GM12874 (cell line): ENCODE measurements at regions not wholly inside any gene's neighbourhood (a gene's known extent, or its start where the extent isn't known, plus 50 kb on each side); places are given as distances from the start of the nearest gene placed in this dataset.

Experiments
- TF ChIP-seq, protein P1 (sequence below): IDR thresholded peaks from 2 replicates; pipeline ENCODE4 v1.5.1; 2011; ENCODE audit warnings: low read depth, mild to moderate bottlenecking, control low read depth, low read length, moderate library complexity; ENCODE audit not compliant: insufficient read depth

GRCh38 chr2:66633631-66634030, 198.7 kb downstream of the MEIS1 start:
- TF ChIP-seq, protein P1, sequence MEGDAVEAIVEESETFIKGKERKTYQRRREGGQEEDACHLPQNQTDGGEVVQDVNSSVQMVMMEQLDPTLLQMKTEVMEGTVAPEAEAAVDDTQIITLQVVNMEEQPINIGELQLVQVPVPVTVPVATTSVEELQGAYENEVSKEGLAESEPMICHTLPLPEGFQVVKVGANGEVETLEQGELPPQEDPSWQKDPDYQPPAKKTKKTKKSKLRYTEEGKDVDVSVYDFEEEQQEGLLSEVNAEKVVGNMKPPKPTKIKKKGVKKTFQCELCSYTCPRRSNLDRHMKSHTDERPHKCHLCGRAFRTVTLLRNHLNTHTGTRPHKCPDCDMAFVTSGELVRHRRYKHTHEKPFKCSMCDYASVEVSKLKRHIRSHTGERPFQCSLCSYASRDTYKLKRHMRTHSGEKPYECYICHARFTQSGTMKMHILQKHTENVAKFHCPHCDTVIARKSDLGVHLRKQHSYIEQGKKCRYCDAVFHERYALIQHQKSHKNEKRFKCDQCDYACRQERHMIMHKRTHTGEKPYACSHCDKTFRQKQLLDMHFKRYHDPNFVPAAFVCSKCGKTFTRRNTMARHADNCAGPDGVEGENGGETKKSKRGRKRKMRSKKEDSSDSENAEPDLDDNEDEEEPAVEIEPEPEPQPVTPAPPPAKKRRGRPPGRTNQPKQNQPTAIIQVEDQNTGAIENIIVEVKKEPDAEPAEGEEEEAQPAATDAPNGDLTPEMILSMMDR = no peak

- TF ChIP-seq, protein P1 = no peak
These were observed 199.9 kb downstream of the MEIS1 start for GRCh38 chr2:66634784-66635183.

- TF ChIP-seq, protein P1 = no peak
These were observed 206.8 kb downstream of the MEIS1 start for GRCh38 chr2:66641685-66642084.

GRCh38 chr2:66649006-66649405, 214.1 kb downstream of the MEIS1 start:
- TF ChIP-seq, protein P1 = no peak

DNA sequence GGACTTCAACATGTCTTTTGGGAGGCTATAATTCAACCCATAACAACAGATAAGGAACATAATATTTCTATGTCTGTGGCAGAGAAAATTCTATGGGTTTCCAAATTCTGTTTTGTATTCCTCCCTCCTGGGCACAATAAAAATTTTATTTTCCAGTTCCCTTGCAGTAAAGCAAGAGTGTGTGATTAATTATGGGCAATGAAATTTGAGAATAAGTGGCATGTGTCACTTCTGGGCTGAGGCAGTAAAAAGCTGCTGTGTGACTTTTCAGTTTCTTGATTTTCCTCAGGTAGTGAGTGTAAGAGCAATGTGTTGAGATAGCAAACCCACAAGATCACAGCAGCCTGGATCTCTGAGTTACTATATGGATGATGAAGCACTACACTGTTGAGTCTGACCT, 216.4 kb downstream of the MEIS1 start:
- TF ChIP-seq, protein P1 = no peak

GRCh38 chr2:66660804-66661203, 225.9 kb downstream of the MEIS1 start:
- TF ChIP-seq, protein P1 = no peak

DNA sequence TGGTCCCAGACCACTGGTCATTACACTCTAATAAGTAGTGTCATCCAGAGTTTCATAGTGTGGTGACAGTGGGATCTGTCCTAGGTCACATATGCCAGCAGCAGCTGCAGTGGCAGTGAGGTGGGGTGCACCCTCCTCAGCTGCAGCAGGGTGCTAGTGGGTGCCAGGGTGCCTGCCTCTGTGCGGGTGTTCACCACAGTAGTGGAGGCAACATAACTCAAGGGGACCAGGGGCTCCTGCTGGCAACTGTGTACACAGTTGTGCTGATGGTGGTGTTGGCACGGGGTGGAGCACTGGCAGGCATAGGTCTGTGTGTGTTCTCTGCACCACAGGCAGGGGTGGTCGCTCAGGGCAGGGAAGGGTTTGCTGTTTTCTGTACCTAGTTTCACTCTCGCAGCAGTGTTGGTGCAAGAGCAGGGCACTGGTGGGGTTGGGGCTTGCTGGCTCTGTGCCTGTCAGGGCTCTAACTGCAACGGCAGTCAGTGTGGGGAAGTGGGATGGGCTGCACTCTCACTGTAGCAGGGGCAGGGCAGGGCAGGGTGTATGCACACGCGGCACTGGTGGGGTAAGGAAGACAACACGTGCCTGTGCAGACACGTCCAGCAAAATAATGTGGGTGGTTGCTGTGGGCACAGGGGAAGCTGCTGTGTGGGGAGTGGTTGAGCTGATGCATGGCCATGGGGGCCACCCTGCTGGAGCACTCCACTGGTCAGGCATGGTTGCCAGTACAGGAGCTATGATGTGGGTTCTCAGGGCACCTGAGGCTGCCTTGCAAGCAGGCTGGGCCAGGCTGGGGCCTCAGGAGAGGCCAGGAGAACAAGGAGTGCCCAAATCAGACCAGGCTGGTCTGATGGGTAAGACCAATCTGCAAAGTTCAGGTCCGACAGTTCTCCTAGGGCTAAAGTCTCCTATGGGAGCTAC, 226.6 kb downstream of the MEIS1 start:
- TF ChIP-seq, protein P1 = no peak
